OCI-LY7 (cell line): ENCODE measurements at regions not wholly inside any gene's neighbourhood (a gene's known extent, or its start where the extent isn't known, plus 50 kb on each side); places are given as distances from the start of the nearest gene placed in this dataset.

Source experiments
- BruUV-seq: library from RNA; stranded (reverse); fragments of 400-500 nt; replicated peaks from 2 replicates; lab custom pipeline; 2021; lab: Mats Ljungman, UMichigan
- CTCF ChIA-PET: fragments of 300-600 bp; sonication (Branson Sonifier 250); formaldehyde crosslinking; loops from one replicate; lab custom pipeline; 2022; ENCODE audit warnings: antibody characterized with exemption; ENCODE audit not compliant: unreplicated experiment; lab: Charles Lee
- POLR2A ChIA-PET: fragments of 300-600 bp; sonication (Branson Sonifier 250); formaldehyde crosslinking; loops from one replicate; lab custom pipeline; 2022; ENCODE audit warnings: antibody characterized with exemption; lab: Charles Lee
- DNase-seq: peaks from one replicate; pipeline ENCODE4 v3.0.0-alpha.2; 2015; ENCODE audit warnings: low spot score
- H2AFZ ChIP-seq: fragments of 200-600 bp; sonication (generic), shearing (Covaris generic); 2 replicates; pipeline ENCODE4 v1.6.1; 2014; ENCODE audit warnings: mild to moderate bottlenecking, antibody characterized with exemption, low read length, moderate library complexity
- H3K27ac ChIP-seq: fragments of 200-600 bp; sonication (generic); 2 replicates; pipeline ENCODE4 v1.5.1; 2014; ENCODE audit warnings: mixed run types, low read depth, mild to moderate bottlenecking, moderate library complexity, low read length, inconsistent platforms; ENCODE audit not compliant: poor library complexity, severe bottlenecking
- H3K36me3 ChIP-seq: fragments of 200-600 bp; sonication (generic); 2 replicates; pipeline ENCODE4 v1.6.1; 2014; ENCODE audit warnings: mild to moderate bottlenecking, antibody characterized with exemption, low read length, moderate library complexity, mixed read lengths; ENCODE audit not compliant: insufficient read depth
- H3K4me1 ChIP-seq: fragments of 200-600 bp; sonication (generic); 2 replicates; pipeline ENCODE4 v1.5.1; 2014; ENCODE audit warnings: mild to moderate bottlenecking, low read length; ENCODE audit not compliant: insufficient read depth, poor library complexity, severe bottlenecking
- H3K4me2 ChIP-seq: fragments of 200-600 bp; sonication (generic); 2 replicates; pipeline ENCODE4 v1.6.1; 2014; ENCODE audit warnings: mild to moderate bottlenecking, low read length
- H3K4me3 ChIP-seq: fragments of 200-600 bp; sonication (generic); 2 replicates; pipeline ENCODE4 v1.5.1; 2014; ENCODE audit warnings: mild to moderate bottlenecking, low read depth, low read length; ENCODE audit not compliant: poor library complexity, severe bottlenecking
- H3K79me2 ChIP-seq: fragments of 200-600 bp; sonication (generic); 2 replicates; pipeline ENCODE4 v1.6.1; 2016; ENCODE audit warnings: low read depth, mild to moderate bottlenecking, low read length, moderate library complexity, mixed read lengths; ENCODE audit not compliant: insufficient read depth
- H3K9me2 ChIP-seq: fragments of 200-600 bp; sonication (generic); 2 replicates; pipeline ENCODE4 v1.6.1; 2016; ENCODE audit warnings: mild to moderate bottlenecking, low read length, mixed read lengths; ENCODE audit not compliant: insufficient read depth
- H3K9me3 ChIP-seq: fragments of 200-600 bp; sonication (generic); 2 replicates; pipeline ENCODE4 v1.6.1; 2014; ENCODE audit warnings: mild to moderate bottlenecking, mixed run types, low read length, mixed read lengths
- H4K20me1 ChIP-seq: fragments of 200-600 bp; sonication (generic); 2 replicates; pipeline ENCODE4 v1.6.1; 2014; ENCODE audit warnings: mild to moderate bottlenecking, antibody characterized with exemption, low read length, moderate library complexity, mixed read lengths; ENCODE audit not compliant: insufficient read depth
- EZH2phosphoT487 ChIP-seq: fragments of 200-600 bp; sonication (generic); IDR thresholded peaks from 2 replicates; pipeline ENCODE4 v1.6.1; 2018; ENCODE audit warnings: low read depth, borderline replicate concordance, mild to moderate bottlenecking, mixed run types, antibody characterized with exemption, low read length, moderate library complexity, mixed read lengths
- intact Hi-C: fragments of 100-400 bp; cut with micrococcal nuclease; formaldehyde crosslinking; loops from one replicate; pipeline ENCODE4 v1.10.0; 2022; ENCODE audit not compliant: unreplicated experiment
- TF ChIP-seq, protein P1 (sequence below): fragments of 200-600 bp; sonication (generic); conservative IDR thresholded peaks from 2 replicates; pipeline ENCODE4 v1.5.1; 2014; ENCODE audit warnings: mild to moderate bottlenecking, antibody characterized with exemption, low read length, moderate library complexity, mixed read lengths

DNA sequence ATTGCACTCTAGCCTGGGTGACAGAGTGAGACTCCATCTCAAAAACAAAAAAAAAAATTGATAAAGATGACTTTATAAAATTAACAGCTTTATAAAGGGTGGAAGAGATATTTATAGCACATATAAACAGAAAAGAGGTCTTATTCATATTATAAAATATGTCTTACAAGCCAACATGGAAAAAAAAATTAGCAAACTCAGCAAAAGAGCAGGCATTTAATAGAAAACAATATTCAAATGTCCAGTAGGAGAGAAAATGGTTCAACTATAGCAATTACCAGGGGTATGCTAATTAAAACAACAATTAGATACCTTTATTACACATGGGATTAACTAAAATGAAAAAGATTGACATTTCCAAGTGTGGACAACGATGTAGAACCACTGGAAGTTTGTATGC is 929.1 kb downstream of the REEP3 start:
- no peak for TF ChIP-seq EZH2phosphoT487
- TF ChIP-seq, protein P1, sequence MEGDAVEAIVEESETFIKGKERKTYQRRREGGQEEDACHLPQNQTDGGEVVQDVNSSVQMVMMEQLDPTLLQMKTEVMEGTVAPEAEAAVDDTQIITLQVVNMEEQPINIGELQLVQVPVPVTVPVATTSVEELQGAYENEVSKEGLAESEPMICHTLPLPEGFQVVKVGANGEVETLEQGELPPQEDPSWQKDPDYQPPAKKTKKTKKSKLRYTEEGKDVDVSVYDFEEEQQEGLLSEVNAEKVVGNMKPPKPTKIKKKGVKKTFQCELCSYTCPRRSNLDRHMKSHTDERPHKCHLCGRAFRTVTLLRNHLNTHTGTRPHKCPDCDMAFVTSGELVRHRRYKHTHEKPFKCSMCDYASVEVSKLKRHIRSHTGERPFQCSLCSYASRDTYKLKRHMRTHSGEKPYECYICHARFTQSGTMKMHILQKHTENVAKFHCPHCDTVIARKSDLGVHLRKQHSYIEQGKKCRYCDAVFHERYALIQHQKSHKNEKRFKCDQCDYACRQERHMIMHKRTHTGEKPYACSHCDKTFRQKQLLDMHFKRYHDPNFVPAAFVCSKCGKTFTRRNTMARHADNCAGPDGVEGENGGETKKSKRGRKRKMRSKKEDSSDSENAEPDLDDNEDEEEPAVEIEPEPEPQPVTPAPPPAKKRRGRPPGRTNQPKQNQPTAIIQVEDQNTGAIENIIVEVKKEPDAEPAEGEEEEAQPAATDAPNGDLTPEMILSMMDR, result no peak
- no peaks in the 10 kb centered on the region for H3K9me3 ChIP-seq
- intact Hi-C loops, result no loop called here
- no peaks in the 10 kb centered on the region for H4K20me1 ChIP-seq
- ChIA-PET CTCF (no interaction called here), POLR2A (no interaction called here)
- no peaks in the 10 kb centered on the region for H3K4me1 ChIP-seq
- H3K9me2 ChIP-seq, result no peaks in the 10 kb centered on the region
- H3K27ac ChIP-seq, result no peak overlapping the region
- no peak overlapping the region for H3K4me2 ChIP-seq
- no peak overlapping the region for H3K4me3 ChIP-seq
- BruUV-seq, result no TSS peak
- H2AFZ ChIP-seq, result no peak overlapping the region
- H3K36me3 ChIP-seq, result no peaks in the 10 kb centered on the region
- H3K79me2 ChIP-seq, result no peaks in the 10 kb centered on the region
- no peak for DNase-seq

DNA sequence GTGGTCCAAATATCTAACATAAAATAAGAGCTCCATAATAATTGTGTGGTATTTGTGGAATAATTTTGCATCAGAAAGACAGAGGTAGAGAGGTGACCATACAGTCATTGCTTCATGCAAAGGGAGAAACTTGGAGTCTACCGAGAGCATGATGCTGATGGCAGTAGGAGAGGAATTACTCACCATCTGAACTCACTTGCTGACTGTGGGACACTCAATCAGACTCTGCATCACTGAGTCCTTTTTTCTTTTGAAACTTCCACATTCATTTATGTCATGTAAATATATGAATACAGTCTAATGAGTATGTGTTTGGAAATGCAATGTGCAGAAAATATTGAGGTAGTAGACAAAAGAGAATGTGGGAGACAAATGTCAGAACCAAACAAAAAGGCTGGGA is 933.8 kb downstream of the REEP3 start:
- H3K4me3 ChIP-seq, result no peak overlapping the region
- H3K79me2 ChIP-seq, result no peaks in the 10 kb centered on the region
- no peaks in the 10 kb centered on the region for H4K20me1 ChIP-seq
- no TSS peak for BruUV-seq
- ChIA-PET CTCF (no interaction called here), POLR2A (no interaction called here)
- TF ChIP-seq EZH2phosphoT487, result no peak
- TF ChIP-seq, protein P1, result no peak
- no peaks in the 10 kb centered on the region for H3K9me3 ChIP-seq
- no peak overlapping the region for H3K27ac ChIP-seq
- intact Hi-C loops, result no loop called here
- no peak overlapping the region for H3K4me2 ChIP-seq
- DNase-seq, result no peak
- H3K36me3 ChIP-seq, result no peaks in the 10 kb centered on the region
- no peaks in the 10 kb centered on the region for H3K4me1 ChIP-seq
- no peaks in the 10 kb centered on the region for H3K9me2 ChIP-seq
- H2AFZ ChIP-seq, result no peak overlapping the region

DNA sequence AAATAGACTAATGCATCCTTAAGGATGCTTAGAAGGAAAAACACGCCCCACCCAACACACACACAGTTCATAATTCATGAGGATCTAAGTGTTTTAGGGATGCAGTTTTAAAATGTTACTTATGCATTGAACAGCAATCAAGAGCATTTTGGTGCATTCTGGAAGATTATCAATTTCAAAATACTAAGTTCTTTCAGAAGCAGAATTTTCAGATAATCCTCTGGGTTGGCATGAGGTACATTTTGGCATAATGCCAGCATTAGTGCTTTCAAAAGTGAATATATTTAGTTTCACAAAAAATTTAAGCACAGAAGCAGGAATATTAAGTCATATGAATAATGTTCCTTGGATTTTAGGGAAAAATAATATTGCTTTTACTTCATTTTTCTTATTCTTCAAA is 937.1 kb downstream of the REEP3 start:
- TF ChIP-seq EZH2phosphoT487, result no peak
- TF ChIP-seq, protein P1, result no peak
- Histone ChIP-seq H3K4me1 (no peaks in the 10 kb centered on the region), H3K79me2 (no peaks in the 10 kb centered on the region), H2AFZ (no peak overlapping the region), H3K4me2 (no peak overlapping the region), H3K4me3 (no peak overlapping the region), H3K9me2 (no peaks in the 10 kb centered on the region), H3K9me3 (no peaks in the 10 kb centered on the region), H4K20me1 (no peaks in the 10 kb centered on the region), H3K27ac (no peak overlapping the region), H3K36me3 (no peaks in the 10 kb centered on the region)
- BruUV-seq, result no TSS peak
- CTCF ChIA-PET, result no interaction called here
- no peak for DNase-seq
- POLR2A ChIA-PET, result no interaction called here
- intact Hi-C loops, result no loop called here
